WTC11 (cell line): ENCODE measurements at regions not wholly inside any gene's neighbourhood (a gene's known extent, or its start where the extent isn't known, plus 50 kb on each side); places are given as distances from the start of the nearest gene placed in this dataset.

ENCODE experiments used
- ATAC-seq: fragments of 200-7000 bp; cut with Tn5 transposase; 2 replicates; pipeline ENCODE4 v1.10.0; 2021; ENCODE audit warnings: mild to moderate bottlenecking, moderate library complexity
- CTCF ChIA-PET: fragments of 300-600 bp; sonication (Branson Sonifier 250); formaldehyde crosslinking; loops from one replicate; lab custom pipeline; 2021; ENCODE audit warnings: antibody characterized with exemption; lab: Charles Lee
- POLR2A ChIA-PET: fragments of 350-600 bp; sonication (Branson Sonifier 250); formaldehyde crosslinking; loops from one replicate; lab custom pipeline; 2021; ENCODE audit warnings: antibody characterized with exemption; lab: Charles Lee
- DNase-seq: peaks from one replicate; pipeline ENCODE4 v3.0.0; 2021; ENCODE audit warnings: low spot score
- H3K27ac Mint-ChIP-seq: 2 replicates; pipeline ENCODE4 v1.8.0; 2021; ENCODE audit warnings: mixed read lengths
- H3K27me3 Mint-ChIP-seq: 2 replicates; pipeline ENCODE4 v1.8.0; 2021; ENCODE audit warnings: low read depth, mild to moderate bottlenecking, moderate library complexity, mixed read lengths
- H3K36me3 Mint-ChIP-seq: 2 replicates; pipeline ENCODE4 v1.8.0; 2021; ENCODE audit warnings: mixed read lengths
- H3K4me1 Mint-ChIP-seq: 2 replicates; pipeline ENCODE4 v1.8.0; 2022; ENCODE audit warnings: mixed read lengths
- H3K4me3 Mint-ChIP-seq: 2 replicates; pipeline ENCODE4 v1.8.0; 2021; ENCODE audit warnings: mild to moderate bottlenecking, moderate library complexity, mixed read lengths
- H3K9me3 Mint-ChIP-seq: 2 replicates; pipeline ENCODE4 v1.8.0; 2021; ENCODE audit warnings: mixed read lengths
- AFF4 ChIP-seq: sonication (generic); formaldehyde crosslinking; IDR thresholded peaks from 2 replicates; pipeline ENCODE4 v1.8.1; 2023; ENCODE audit warnings: mild to moderate bottlenecking, missing genetic modification reagents, borderline replicate concordance
- ATF2 ChIP-seq: sonication (generic); formaldehyde crosslinking; IDR thresholded peaks from 2 replicates; pipeline ENCODE4 v1.8.1; 2022; ENCODE audit warnings: low read depth, missing genetic modification reagents, borderline replicate concordance
- ATF6 ChIP-seq: sonication (generic); formaldehyde crosslinking; IDR thresholded peaks from 2 replicates; pipeline ENCODE4 v1.8.1; 2023; ENCODE audit warnings: mild to moderate bottlenecking, missing genetic modification reagents
- ESRRA ChIP-seq: sonication (generic); formaldehyde crosslinking; IDR thresholded peaks from 2 replicates; pipeline ENCODE4 v1.8.1; 2022; ENCODE audit warnings: mild to moderate bottlenecking, missing genetic modification reagents, borderline replicate concordance
- GRHL2 ChIP-seq: fragments of 250-450 bp; sonication (Bioruptor Pico); IDR thresholded peaks from 2 replicates; pipeline ENCODE4 v1.8.0; 2022; ENCODE audit warnings: mild to moderate bottlenecking, moderate library complexity; ENCODE audit not compliant: insufficient replicate concordance, severe bottlenecking
- GTF2I ChIP-seq: fragments of 250-450 bp; sonication (Bioruptor Pico); conservative IDR thresholded peaks from 2 replicates; pipeline ENCODE4 v1.4.0; 2021; ENCODE audit warnings: mild to moderate bottlenecking
- MAX ChIP-seq: sonication (generic); formaldehyde crosslinking; IDR thresholded peaks from 2 replicates; pipeline ENCODE4 v1.8.0; 2022; ENCODE audit warnings: mild to moderate bottlenecking, missing genetic modification reagents
- MLX ChIP-seq: sonication (generic); formaldehyde crosslinking; IDR thresholded peaks from 2 replicates; pipeline ENCODE4 v1.8.1; 2023; ENCODE audit warnings: mild to moderate bottlenecking, missing genetic modification reagents, moderate library complexity
- NFYB ChIP-seq: sonication (generic); formaldehyde crosslinking; conservative IDR thresholded peaks from 2 replicates; pipeline ENCODE4 v1.8.0; 2022; ENCODE audit warnings: low read depth, missing genetic modification reagents
- SP1 ChIP-seq: sonication (generic); formaldehyde crosslinking; conservative IDR thresholded peaks from 2 replicates; pipeline ENCODE4 v1.8.1; 2022; ENCODE audit warnings: missing genetic modification reagents
- TCF7 ChIP-seq: sonication (generic); formaldehyde crosslinking; IDR thresholded peaks from 2 replicates; pipeline ENCODE4 v1.8.0; 2022; ENCODE audit warnings: mild to moderate bottlenecking, low read depth, missing genetic modification reagents, moderate library complexity
- TP53 ChIP-seq: sonication (generic); formaldehyde crosslinking; IDR thresholded peaks from 2 replicates; pipeline ENCODE4 v1.8.1; 2023; ENCODE audit warnings: mild to moderate bottlenecking, missing genetic modification reagents
- ZNF121 ChIP-seq: sonication (generic); formaldehyde crosslinking; IDR thresholded peaks from 2 replicates; pipeline ENCODE4 v1.8.0; 2023; ENCODE audit warnings: missing genetic modification reagents
- ZNF532 ChIP-seq: fragments of 250-450 bp; sonication (Bioruptor Pico); IDR thresholded peaks from 2 replicates; pipeline ENCODE4 v1.9.0; 2021; ENCODE audit warnings: mild to moderate bottlenecking, borderline replicate concordance

GRCh38 chr10:29805134-29805723, 170.5 kb upstream of the SVIL start:
- no peak for TF ChIP-seq GTF2I
- no peak for TF ChIP-seq ZNF121 (CRISPR knock-in tag)
- no peak for TF ChIP-seq MAX (CRISPR knock-in tag)
- no peak for TF ChIP-seq ZNF532
- no peak for TF ChIP-seq GRHL2 (CRISPR knock-in tag)
- TF ChIP-seq ATF2, result no peak
- no peak for TF ChIP-seq TCF7 (CRISPR knock-in tag)
- TF ChIP-seq SP1 (CRISPR knock-in tag), result no peak
- TF ChIP-seq AFF4 (CRISPR knock-in tag), result no peak
- TF ChIP-seq TP53, result no peak
- no peak for TF ChIP-seq ESRRA
- no peak for TF ChIP-seq ATF6 (CRISPR knock-in tag)
- TF ChIP-seq NFYB (CRISPR knock-in tag), result no peak
- TF ChIP-seq MLX (CRISPR knock-in tag), result no peak
- DNase-seq, result no peak
- H3K9me3 Mint-ChIP-seq, result peaks cover 4% of the 10 kb centered on the region; the same call in 1 of the 2 replicates
- H3K4me3 Mint-ChIP-seq, result no peak overlapping the region
- ATAC-seq, result no peak
- 0 out of 2 replicates have a peak, but pooled peaks cover 2% of the 10 kb centered on the region for H3K27me3 Mint-ChIP-seq
- H3K4me1 Mint-ChIP-seq, result no peaks in the 10 kb centered on the region
- H3K27ac Mint-ChIP-seq, result no peak overlapping the region
- no peaks in the 10 kb centered on the region for H3K36me3 Mint-ChIP-seq
- CTCF ChIA-PET, result no interaction called here
- POLR2A ChIA-PET, result no interaction called here
